ENCODE measurements at regions not wholly inside any gene's neighbourhood (a gene's known extent, or its start where the extent isn't known, plus 50 kb on each side); places are given as distances from the start of the nearest gene placed in this dataset.

GRCh38 chr2:22189893-22190480 lies 1066.2 kb downstream of the TDRD15 start:
- H3K27me3 ChIP-seq (replicated peaks; ENCODE audit: control insufficient read depth, insufficient read depth, low read length): no peaks in the 10 kb centered on the region
- DNase-seq: no peak
- intact Hi-C loops (cut with micrococcal nuclease; ENCODE audit: unreplicated experiment): no loop called here
- H3K27ac Mint-ChIP-seq (ENCODE audit: unreplicated experiment): no peak overlapping the region
- TF ChIP-seq, protein P1, sequence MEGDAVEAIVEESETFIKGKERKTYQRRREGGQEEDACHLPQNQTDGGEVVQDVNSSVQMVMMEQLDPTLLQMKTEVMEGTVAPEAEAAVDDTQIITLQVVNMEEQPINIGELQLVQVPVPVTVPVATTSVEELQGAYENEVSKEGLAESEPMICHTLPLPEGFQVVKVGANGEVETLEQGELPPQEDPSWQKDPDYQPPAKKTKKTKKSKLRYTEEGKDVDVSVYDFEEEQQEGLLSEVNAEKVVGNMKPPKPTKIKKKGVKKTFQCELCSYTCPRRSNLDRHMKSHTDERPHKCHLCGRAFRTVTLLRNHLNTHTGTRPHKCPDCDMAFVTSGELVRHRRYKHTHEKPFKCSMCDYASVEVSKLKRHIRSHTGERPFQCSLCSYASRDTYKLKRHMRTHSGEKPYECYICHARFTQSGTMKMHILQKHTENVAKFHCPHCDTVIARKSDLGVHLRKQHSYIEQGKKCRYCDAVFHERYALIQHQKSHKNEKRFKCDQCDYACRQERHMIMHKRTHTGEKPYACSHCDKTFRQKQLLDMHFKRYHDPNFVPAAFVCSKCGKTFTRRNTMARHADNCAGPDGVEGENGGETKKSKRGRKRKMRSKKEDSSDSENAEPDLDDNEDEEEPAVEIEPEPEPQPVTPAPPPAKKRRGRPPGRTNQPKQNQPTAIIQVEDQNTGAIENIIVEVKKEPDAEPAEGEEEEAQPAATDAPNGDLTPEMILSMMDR (IDR thresholded peaks at IDR 0.05; ENCODE audit: insufficient read depth in 1 of 2, low read depth in 1 of 2, low read length in 1 of 2, severe bottlenecking in 1 of 2, unreplicated experiment in 1 of 2): no peak
- H3K4me1 Mint-ChIP-seq (ENCODE audit: low read depth, unreplicated experiment): no peaks in the 10 kb centered on the region
- BruUV-seq (replicated peaks): no TSS peak
- ChIA-PET CTCF (no interaction called here), POLR2A (no interaction called here)
- H3K36me3 Mint-ChIP-seq (ENCODE audit: insufficient read depth, unreplicated experiment): no peaks in the 10 kb centered on the region
- H3K4me3 Mint-ChIP-seq (ENCODE audit: unreplicated experiment): no peak overlapping the region
- no peaks in the 10 kb centered on the region for H3K36me3 ChIP-seq (ENCODE audit: control insufficient read depth, insufficient read depth, low read length)
- no peaks in the 10 kb centered on the region for H3K4me1 ChIP-seq
- peaks cover 6% of the 10 kb centered on the region for H3K27me3 Mint-ChIP-seq (ENCODE audit: insufficient read depth, unreplicated experiment)
- H3K4me3 ChIP-seq (ENCODE audit: low read depth, low read length): no peak overlapping the region
- no peaks in the 10 kb centered on the region for H3K9me3 ChIP-seq
- H3K9me3 Mint-ChIP-seq (ENCODE audit: unreplicated experiment): no peaks in the 10 kb centered on the region

DNA sequence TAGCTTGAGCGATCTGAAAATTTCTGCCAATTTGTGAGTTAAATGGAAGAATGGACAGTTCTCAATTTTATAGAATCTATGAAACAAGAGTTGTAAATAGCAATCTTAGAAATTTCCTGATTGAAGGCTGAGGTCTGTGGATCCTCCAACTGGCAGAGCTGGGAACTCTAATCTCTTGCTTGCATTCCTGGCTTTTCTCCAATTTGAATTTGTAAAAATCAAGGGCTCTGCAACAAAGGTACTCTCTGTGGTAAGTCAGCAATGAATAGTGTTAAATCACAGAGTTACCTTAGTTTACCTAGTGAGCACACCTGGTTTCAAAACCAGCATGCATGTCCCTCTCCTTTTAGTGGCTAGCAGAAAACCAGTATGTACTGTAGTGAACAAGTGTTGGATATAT lies 1070.5 kb downstream of the TDRD15 start:
- Histone ChIP-seq H3K4me3 (ENCODE audit: low read depth, low read length) (no peak overlapping the region), H3K27me3 (replicated peaks; ENCODE audit: control insufficient read depth, insufficient read depth, low read length) (no peaks in the 10 kb centered on the region), H3K9me3 (no peaks in the 10 kb centered on the region), H3K4me1 (no peaks in the 10 kb centered on the region), H3K36me3 (ENCODE audit: control insufficient read depth, insufficient read depth, low read length) (no peaks in the 10 kb centered on the region)
- H3K27me3 Mint-ChIP-seq (ENCODE audit: insufficient read depth, unreplicated experiment): peaks cover 4% of the 10 kb centered on the region
- no peak overlapping the region for H3K4me3 Mint-ChIP-seq (ENCODE audit: unreplicated experiment)
- BruUV-seq (replicated peaks): no TSS peak
- no peaks in the 10 kb centered on the region for H3K4me1 Mint-ChIP-seq (ENCODE audit: low read depth, unreplicated experiment)
- TF ChIP-seq, protein P1 (IDR thresholded peaks at IDR 0.05; ENCODE audit: insufficient read depth in 1 of 2, low read depth in 1 of 2, low read length in 1 of 2, severe bottlenecking in 1 of 2, unreplicated experiment in 1 of 2): no peak
- H3K27ac Mint-ChIP-seq (ENCODE audit: unreplicated experiment): no peak overlapping the region
- ChIA-PET POLR2A (no interaction called here), CTCF (no interaction called here)
- no peak for DNase-seq
- no peaks in the 10 kb centered on the region for H3K9me3 Mint-ChIP-seq (ENCODE audit: unreplicated experiment)
- intact Hi-C loops (cut with micrococcal nuclease; ENCODE audit: unreplicated experiment): no loop called here
- no peaks in the 10 kb centered on the region for H3K36me3 Mint-ChIP-seq (ENCODE audit: insufficient read depth, unreplicated experiment)

DNA sequence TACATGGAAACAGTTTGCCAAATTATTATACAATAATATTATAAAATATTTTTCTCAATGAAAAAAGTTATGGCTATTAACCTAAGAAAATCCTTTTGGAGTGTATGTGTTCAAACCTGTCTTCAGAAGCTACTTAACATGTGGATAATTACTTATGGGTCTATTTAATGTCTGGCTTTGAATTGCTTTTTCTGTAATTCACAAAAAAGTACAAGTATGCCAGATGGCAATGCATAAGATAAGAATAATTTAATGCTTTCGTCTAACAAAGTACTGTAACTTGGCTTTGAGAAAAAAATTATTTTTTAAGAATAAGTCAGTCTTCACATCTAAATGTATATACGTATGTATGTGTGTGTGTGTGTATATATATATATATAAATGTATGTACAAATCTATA lies 1073.0 kb downstream of the TDRD15 start:
- ChIA-PET POLR2A (no interaction called here), CTCF (no interaction called here)
- no peaks in the 10 kb centered on the region for H3K4me1 Mint-ChIP-seq (ENCODE audit: low read depth, unreplicated experiment)
- Histone ChIP-seq H3K4me1 (no peaks in the 10 kb centered on the region), H3K4me3 (ENCODE audit: low read depth, low read length) (no peak overlapping the region), H3K36me3 (ENCODE audit: control insufficient read depth, insufficient read depth, low read length) (no peaks in the 10 kb centered on the region), H3K27me3 (replicated peaks; ENCODE audit: control insufficient read depth, insufficient read depth, low read length) (no peaks in the 10 kb centered on the region), H3K9me3 (no peaks in the 10 kb centered on the region)
- TF ChIP-seq, protein P1 (IDR thresholded peaks at IDR 0.05; ENCODE audit: insufficient read depth in 1 of 2, low read depth in 1 of 2, low read length in 1 of 2, severe bottlenecking in 1 of 2, unreplicated experiment in 1 of 2): no peak
- peaks cover 4% of the 10 kb centered on the region for H3K27me3 Mint-ChIP-seq (ENCODE audit: insufficient read depth, unreplicated experiment)
- BruUV-seq (replicated peaks): no TSS peak
- no peak for DNase-seq
- no peaks in the 10 kb centered on the region for H3K9me3 Mint-ChIP-seq (ENCODE audit: unreplicated experiment)
- intact Hi-C loops (cut with micrococcal nuclease; ENCODE audit: unreplicated experiment): no loop called here
- H3K4me3 Mint-ChIP-seq (ENCODE audit: unreplicated experiment): no peak overlapping the region
- H3K27ac Mint-ChIP-seq (ENCODE audit: unreplicated experiment): no peak overlapping the region
- H3K36me3 Mint-ChIP-seq (ENCODE audit: insufficient read depth, unreplicated experiment): no peaks in the 10 kb centered on the region

Data from Caco-2 (cell line).